IMR-90 (cell line): ENCODE measurements at regions not wholly inside any gene's neighbourhood (a gene's known extent, or its start where the extent isn't known, plus 50 kb on each side); places are given as distances from the start of the nearest gene placed in this dataset.

ENCODE experiments used
- ATAC-seq: fragments of 200-7000 bp; cut with Tn5 transposase; 2 replicates; pipeline ENCODE4 v1.9.1; 2020; ENCODE audit warnings: low read depth, mild to moderate bottlenecking, moderate library complexity
- BruUV-seq: library from RNA; stranded (reverse); fragments of 400-500 nt; replicated peaks from 2 replicates; lab custom pipeline; 2021; lab: Mats Ljungman, UMichigan
- CTCF ChIA-PET: fragments of 300-600 bp; formaldehyde crosslinking; extraction: SDS; loops from one replicate; lab custom pipeline; 2021; ENCODE audit warnings: antibody characterized with exemption; lab: Yijun Ruan, JAX
- POLR2A ChIA-PET: fragments of 300-600 bp; sonication (Branson Sonifier 250); formaldehyde crosslinking; loops from one replicate; lab custom pipeline; 2022; ENCODE audit warnings: antibody characterized with exemption; ENCODE audit not compliant: unreplicated experiment; lab: Charles Lee
- DNase-seq: peaks from one replicate; pipeline ENCODE4 v3.0.0; 2013
- H2AFZ ChIP-seq: replicated peaks from 2 replicates; pipeline ENCODE3; 2013; ENCODE audit warnings: low read length, mild to moderate bottlenecking; ENCODE audit not compliant: poor library complexity
- H2AK5ac ChIP-seq: 2 replicates; pipeline ENCODE4 v1.6.1; 2013; ENCODE audit warnings: low read depth, low read length, inconsistent platforms
- H2AK9ac ChIP-seq: replicated peaks from 2 replicates; pipeline ENCODE3; 2013; ENCODE audit warnings: mild to moderate bottlenecking, low read depth, low read length, moderate library complexity; ENCODE audit not compliant: poor library complexity
- H2BK120ac ChIP-seq: 2 replicates; pipeline ENCODE4 v1.6.1; 2013; ENCODE audit warnings: low read depth, low read length, inconsistent platforms
- H2BK15ac ChIP-seq: 3 replicates; pipeline ENCODE4 v1.6.1; 2013; ENCODE audit warnings: low read depth, low read length, inconsistent platforms
- H2BK20ac ChIP-seq: 2 replicates; pipeline ENCODE4 v1.6.1; 2013; ENCODE audit warnings: low read depth, mild to moderate bottlenecking, inconsistent platforms, low read length, moderate library complexity
- H2BK5ac ChIP-seq: 2 replicates; pipeline ENCODE4 v1.6.1; 2013; ENCODE audit warnings: mild to moderate bottlenecking, low read depth, low read length, inconsistent platforms; ENCODE audit not compliant: poor library complexity, severe bottlenecking
- H3K14ac ChIP-seq: replicated peaks from 2 replicates; pipeline ENCODE4 v1.6.1; 2013; ENCODE audit warnings: low read depth, low read length, inconsistent platforms
- H3K18ac ChIP-seq: 2 replicates; pipeline ENCODE4 v1.6.1; 2013; ENCODE audit warnings: low read depth, low read length, control low read depth
- H3K23ac ChIP-seq: 2 replicates; pipeline ENCODE4 v1.6.1; 2013; ENCODE audit warnings: low read depth, low read length, inconsistent platforms
- H3K27ac ChIP-seq: 2 replicates; pipeline ENCODE4 v1.5.1; 2013; ENCODE audit warnings: mild to moderate bottlenecking, control low read depth, low read length; ENCODE audit not compliant: insufficient read depth
- H3K27me3 ChIP-seq: 2 replicates; pipeline ENCODE4 v1.6.1; 2013; ENCODE audit warnings: low read length; ENCODE audit not compliant: control insufficient read depth, insufficient read depth
- H3K36me3 ChIP-seq: 2 replicates; pipeline ENCODE4 v1.6.1; 2013; ENCODE audit warnings: low read length, mixed read lengths; ENCODE audit not compliant: control insufficient read depth, insufficient read depth
- H3K4ac ChIP-seq: 2 replicates; pipeline ENCODE4 v1.6.1; 2013; ENCODE audit warnings: low read depth, low read length, inconsistent platforms
- H3K4me1 ChIP-seq: 2 replicates; pipeline ENCODE4 v1.6.1; 2013; ENCODE audit warnings: low read length, mixed read lengths; ENCODE audit not compliant: control insufficient read depth, insufficient read depth
- H3K4me2 ChIP-seq: 2 replicates; pipeline ENCODE4 v1.6.1; 2013; ENCODE audit warnings: low read depth, mild to moderate bottlenecking, control low read depth, low read length, moderate library complexity
- H3K4me3 ChIP-seq: 2 replicates; pipeline ENCODE4 v1.5.1; 2013; ENCODE audit warnings: low read depth, mild to moderate bottlenecking, control low read depth, low read length, moderate library complexity; ENCODE audit not compliant: insufficient read depth
- H3K56ac ChIP-seq: 2 replicates; pipeline ENCODE4 v1.6.1; 2013; ENCODE audit warnings: low read length, inconsistent platforms; ENCODE audit not compliant: insufficient read depth; ENCODE audit errors: extremely low read depth
- H3K79me1 ChIP-seq, 2 experiments: 2 replicates each; pipeline ENCODE4 v1.6.1; 2013; ENCODE audit warnings: low read length in 2 of 2, inconsistent platforms in 1 of 2, low read depth in 1 of 2
- H3K9ac ChIP-seq: 2 replicates; pipeline ENCODE4 v1.6.1; 2013; ENCODE audit warnings: low read depth, low read length, control low read depth
- H3K9me1 ChIP-seq: 2 replicates; pipeline ENCODE4 v1.6.1; 2013; ENCODE audit warnings: low read length, inconsistent platforms; ENCODE audit not compliant: insufficient read depth
- H3K9me3 ChIP-seq: 2 replicates; pipeline ENCODE4 v1.6.1; 2013; ENCODE audit warnings: low read length; ENCODE audit not compliant: control insufficient read depth, insufficient read depth
- H4K20me1 ChIP-seq: 2 replicates; pipeline ENCODE4 v1.6.1; 2013; ENCODE audit warnings: low read length, inconsistent platforms; ENCODE audit not compliant: insufficient read depth
- H4K5ac ChIP-seq: 2 replicates; pipeline ENCODE4 v1.6.1; 2013; ENCODE audit warnings: mild to moderate bottlenecking, low read depth, low read length, control low read depth
- H4K8ac ChIP-seq, 2 experiments: 2 replicates each; pipeline ENCODE4 v1.6.1; 2013; ENCODE audit warnings: low read depth in 2 of 2, low read length in 2 of 2, control low read depth in 1 of 2, inconsistent platforms in 1 of 2
- H4K91ac ChIP-seq: 2 replicates; pipeline ENCODE4 v1.6.1; 2013; ENCODE audit warnings: low read depth, low read length, inconsistent platforms; ENCODE audit not compliant: insufficient read depth
- CEBPB ChIP-seq: IDR thresholded peaks from 2 replicates; pipeline ENCODE4 v1.6.1; 2012; ENCODE audit warnings: low read depth, low read length, improper control_type of control experiment
- CHD1 ChIP-seq: IDR thresholded peaks from 2 replicates; pipeline ENCODE4 v1.6.1; 2012; ENCODE audit warnings: low read depth, low read length, improper control_type of control experiment
- FOS ChIP-seq: fragments of 150-350 bp; IDR thresholded peaks from 2 replicates; pipeline ENCODE4 v1.6.1; 2016; ENCODE audit warnings: low read depth, low read length
- MAFK ChIP-seq: IDR thresholded peaks from 2 replicates; pipeline ENCODE4 v1.6.1; 2012; ENCODE audit warnings: low read depth, low read length, improper control_type of control experiment
- MXI1 ChIP-seq: IDR thresholded peaks from 2 replicates; pipeline ENCODE4 v1.6.1; 2012; ENCODE audit warnings: low read depth, mild to moderate bottlenecking, low read length, moderate library complexity, borderline replicate concordance
- NFE2L2 ChIP-seq: fragments of 150-350 bp; IDR thresholded peaks from 2 replicates; pipeline ENCODE4 v1.6.1; 2016; ENCODE audit warnings: low read depth, mild to moderate bottlenecking, low read length
- RAD21 ChIP-seq: IDR thresholded peaks from 2 replicates; pipeline ENCODE4 v1.6.1; 2012; ENCODE audit warnings: low read length, improper control_type of control experiment
- RCOR1 ChIP-seq: IDR thresholded peaks from 2 replicates; pipeline ENCODE4 v1.6.1; 2012; ENCODE audit warnings: mild to moderate bottlenecking, low read length, improper control_type of control experiment; ENCODE audit not compliant: insufficient replicate concordance
- RFX5 ChIP-seq: IDR thresholded peaks from 2 replicates; pipeline ENCODE4 v1.8.0; 2012; ENCODE audit warnings: low read depth, mild to moderate bottlenecking, low read length, moderate library complexity
- SMC3 ChIP-seq: fragments of 150-350 bp; IDR thresholded peaks from 2 replicates; pipeline ENCODE4 v1.6.1; 2016; ENCODE audit warnings: low read depth, mild to moderate bottlenecking, antibody characterized with exemption, low read length, moderate library complexity
- WGBS, 2 experiments: methylation state at CpG; one replicate each; pipeline versions ENCODE4 v1.1.5 to v1.1.7; 2013; ENCODE audit warnings: missing lambda C conversion rate in 2 of 2; ENCODE audit not compliant: insufficient read length in 1 of 2; ENCODE audit errors: extremely low coverage in 2 of 2; 5-methylcytosine and 5-hydroxymethylcytosine counted together
- dilution Hi-C: fragments of 300-500 bp; cut with HindIII; formaldehyde crosslinking; loops from one replicate; pipeline ENCODE4 v1.14.3; 2018; ENCODE audit warnings: low sequenced_read_pairs; ENCODE audit not compliant: unreplicated experiment
- in situ Hi-C: fragments of 300-500 bp; cut with MboI; formaldehyde crosslinking; loops from 3 replicates; pipeline ENCODE4 v1.14.3; 2019; ENCODE audit warnings: low sequenced_read_pairs, inconsistent platforms, mixed read lengths
- intact Hi-C: fragments of 100-400 bp; cut with micrococcal nuclease; formaldehyde crosslinking; loops from 2 replicates; pipeline ENCODE4 v1.10.0; 2022
- TF ChIP-seq, protein P1 (sequence below): fragments of 150-350 bp; IDR thresholded peaks from 2 replicates; pipeline ENCODE4 v1.6.1; 2017; ENCODE audit warnings: mild to moderate bottlenecking, antibody characterized with exemption, low read length, low read depth

DNA sequence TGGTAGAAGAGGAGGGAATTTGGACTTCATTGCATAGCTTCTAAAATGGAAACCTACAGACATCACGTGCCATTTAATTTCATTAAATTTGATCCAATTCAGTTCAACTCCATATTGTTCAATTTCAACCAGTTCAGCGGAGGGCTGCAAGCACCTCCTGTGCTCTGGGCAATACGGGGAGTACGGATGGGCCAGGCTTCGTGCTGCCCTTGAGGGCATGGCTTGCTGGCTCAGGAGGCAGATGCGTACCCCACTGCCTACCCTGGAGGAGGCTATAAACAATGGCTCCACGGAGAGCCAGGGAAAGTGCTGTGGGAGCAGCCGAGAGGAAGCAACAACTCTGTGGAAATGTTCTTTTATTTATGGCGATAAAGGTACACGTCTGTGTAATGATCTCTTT lies 261.8 kb downstream of the DCDC2C start:
- Histone ChIP-seq H3K27me3 (no peaks in the 10 kb centered on the region), H3K79me1 (no peaks in the 10 kb centered on the region), H3K4me3 (no peak overlapping the region), H2AK9ac (no peak overlapping the region), H3K4me1 (no peaks in the 10 kb centered on the region), H3K4ac (no peak overlapping the region), H4K8ac (no peak overlapping the region), H3K56ac (no peak overlapping the region), H3K9ac (no peak overlapping the region), H4K20me1 (no peaks in the 10 kb centered on the region), H3K27ac (no peak overlapping the region), H3K9me1 (no peaks in the 10 kb centered on the region), H2BK20ac (no peak overlapping the region), H4K5ac (no peak overlapping the region), H2BK15ac (no peak overlapping the region), H3K36me3 (no peaks in the 10 kb centered on the region), H4K91ac (no peak overlapping the region), H2AK5ac (no peak overlapping the region), H3K18ac (no peak overlapping the region), H2BK120ac (no peak overlapping the region), H3K9me3 (peaks cover 18% of the 10 kb centered on the region), H2BK5ac (no peak overlapping the region), H2AFZ (no peak overlapping the region), H3K14ac (no peak overlapping the region), H3K4me2 (no peak overlapping the region), H3K23ac (no peak overlapping the region)
- CTCF ChIA-PET = no interaction called here
- intact Hi-C loops = no loop called here
- in situ Hi-C loops = loop anchor here (25.0 kb wide), 1 partner anchor 1947 kb away; no protein-coding TSS in a partner anchor
- no peak for ATAC-seq
- no TSS peak for BruUV-seq
- dilution Hi-C loops = no loop called here
- TF ChIP-seq RFX5 (no peak), NFE2L2 (no peak), CHD1 (no peak), FOS (no peak), MXI1 (no peak), SMC3 (no peak), MAFK (no peak), CEBPB (no peak), RAD21 (no peak), RCOR1 (no peak)
- TF ChIP-seq, protein P1, sequence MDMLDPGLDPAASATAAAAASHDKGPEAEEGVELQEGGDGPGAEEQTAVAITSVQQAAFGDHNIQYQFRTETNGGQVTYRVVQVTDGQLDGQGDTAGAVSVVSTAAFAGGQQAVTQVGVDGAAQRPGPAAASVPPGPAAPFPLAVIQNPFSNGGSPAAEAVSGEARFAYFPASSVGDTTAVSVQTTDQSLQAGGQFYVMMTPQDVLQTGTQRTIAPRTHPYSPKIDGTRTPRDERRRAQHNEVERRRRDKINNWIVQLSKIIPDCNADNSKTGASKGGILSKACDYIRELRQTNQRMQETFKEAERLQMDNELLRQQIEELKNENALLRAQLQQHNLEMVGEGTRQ = no peak
- POLR2A ChIA-PET = no interaction called here
- WGBS, 2 experiments = 34% methylated on average over 2 of the region's 10 CpGs; no CpG with 5 or more reads in 1 of the 2 experiments
- DNase-seq = no peak
